GM18505 (cell line): ENCODE measurements at regions not wholly inside any gene's neighbourhood (a gene's known extent, or its start where the extent isn't known, plus 50 kb on each side); places are given as distances from the start of the nearest gene placed in this dataset.
"Not testable (repeated sequence)": the region's sequence is repeated elsewhere in the genome, so short reads cannot be mapped to it uniquely, and the experiment has no call there.

ENCODE experiments used
- ATAC-seq: cut with Tn5 transposase; IDR thresholded peaks from one replicate; pipeline ENCODE4 v1.9.1; 2021; ENCODE audit not compliant: unreplicated experiment
- POLR2A ChIP-seq: IDR thresholded peaks from 4 replicates; pipeline ENCODE4 v1.6.1; 2011; ENCODE audit warnings: borderline replicate concordance; ENCODE audit not compliant: insufficient read depth, insufficient read length; ENCODE audit errors: extremely low read depth

- ATAC-seq = no peak
- no peak for TF ChIP-seq POLR2A
Measured at GRCh38 chr14:61147381-61147821, 133.7 kb downstream of the TMEM30B start.

DNA sequence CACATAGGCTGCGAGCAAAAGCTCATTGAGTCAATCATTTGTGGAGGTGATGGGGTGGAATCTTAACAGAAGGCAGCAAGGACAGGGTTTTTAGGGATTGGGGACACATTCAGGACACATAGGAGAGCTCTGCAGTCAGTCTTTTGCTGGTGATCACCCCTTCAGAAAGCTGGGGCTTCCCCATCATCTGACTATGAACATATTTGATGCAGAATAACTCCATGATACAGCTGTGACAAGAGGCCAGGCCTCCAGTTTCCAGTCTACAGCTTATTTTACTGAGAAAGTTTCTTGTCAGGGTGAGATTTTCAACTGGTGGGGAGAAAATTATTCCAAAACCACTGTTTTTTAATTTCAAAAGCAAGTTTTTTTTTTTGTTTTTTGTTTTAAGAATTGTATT lies 134.2 kb downstream of the TMEM30B start:
- ATAC-seq = no peak
- TF ChIP-seq POLR2A = no peak

GRCh38 chr14:61145903-61146481 lies 135.1 kb downstream of the TMEM30B start:
- no peak for TF ChIP-seq POLR2A
- ATAC-seq = no peak

DNA sequence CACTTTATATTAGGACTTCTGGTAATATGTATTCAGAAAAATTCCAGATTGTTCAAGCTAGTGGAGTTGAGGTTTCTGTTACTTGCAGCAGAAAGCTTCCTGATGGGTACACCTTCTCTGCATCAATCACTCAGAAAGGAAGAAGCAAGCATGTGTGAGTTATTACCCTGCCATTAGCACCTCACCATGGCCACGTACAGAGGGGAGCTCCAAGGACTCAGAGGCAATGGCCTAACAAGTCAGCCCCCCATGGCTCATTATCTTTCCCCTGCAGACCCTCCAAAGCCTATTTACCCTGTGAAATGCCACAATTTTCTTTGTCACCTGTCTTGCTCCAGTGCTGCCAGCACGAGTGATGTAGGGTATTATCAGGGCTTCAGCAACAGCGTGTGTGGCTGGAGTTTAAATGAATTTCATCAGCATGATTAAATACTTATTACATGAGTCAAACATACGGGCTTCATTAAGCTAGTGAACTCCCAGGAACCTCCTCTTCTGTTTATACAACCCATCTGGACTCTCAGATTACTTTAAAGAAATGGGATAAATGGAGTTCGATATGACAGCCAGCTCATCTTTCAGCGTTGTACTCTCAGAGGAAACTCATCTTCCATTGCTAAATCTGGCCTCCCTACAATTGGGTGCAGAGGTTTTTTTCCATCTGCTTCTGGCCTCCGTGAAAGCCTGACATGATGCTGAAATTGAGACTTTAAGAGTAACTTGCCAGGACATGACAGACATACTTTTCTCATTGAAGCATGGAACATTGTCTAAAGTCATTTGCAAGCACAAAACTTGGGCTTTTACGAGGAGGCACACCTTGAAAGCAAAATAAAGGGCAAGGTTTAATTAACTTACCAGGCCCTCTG lies 135.9 kb downstream of the TMEM30B start:
- ATAC-seq = no peak

GRCh38 chr14:61144117-61145033 lies 136.8 kb downstream of the TMEM30B start:
- not testable (repeated sequence) for ATAC-seq

More for the DNA sequence above, 135.9 kb downstream of the TMEM30B start:
- no peak for TF ChIP-seq POLR2A

- no peak for ATAC-seq
- TF ChIP-seq POLR2A = no peak
Measured at GRCh38 chr14:61140872-61141271, 140.3 kb downstream of the TMEM30B start.

DNA sequence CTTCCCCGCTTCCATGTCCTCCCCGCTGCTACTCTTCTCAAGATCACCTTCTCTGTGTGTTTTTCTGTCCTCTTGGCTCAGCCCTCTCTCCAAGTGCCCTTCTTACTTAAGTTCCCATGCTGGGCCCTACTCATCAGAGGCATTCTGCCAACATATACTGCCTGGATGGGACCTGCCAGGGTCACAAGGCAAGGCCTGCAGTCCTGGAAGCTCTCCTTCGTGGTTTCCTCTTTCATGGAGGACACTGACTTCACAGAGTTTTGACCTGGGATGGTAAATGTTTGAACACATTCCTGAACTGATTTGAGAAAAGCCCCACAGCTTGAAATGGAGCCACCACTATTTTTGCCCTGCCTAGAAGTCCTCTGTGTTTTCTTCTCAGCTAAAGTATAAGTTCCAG lies 140.9 kb downstream of the TMEM30B start:
- no peak for TF ChIP-seq POLR2A

GRCh38 chr14:61139006-61139599 lies 142.0 kb downstream of the TMEM30B start:
- TF ChIP-seq POLR2A = no peak
- no peak for ATAC-seq

More for the DNA sequence above, 140.9 kb downstream of the TMEM30B start:
- no peak for ATAC-seq

GRCh38 chr14:61132894-61133293 lies 148.2 kb downstream of the TMEM30B start:
- no peak for ATAC-seq
- no peak for TF ChIP-seq POLR2A

- ATAC-seq = no peak
- no peak for TF ChIP-seq POLR2A
Measured at GRCh38 chr14:61132336-61132735, 148.8 kb downstream of the TMEM30B start.

DNA sequence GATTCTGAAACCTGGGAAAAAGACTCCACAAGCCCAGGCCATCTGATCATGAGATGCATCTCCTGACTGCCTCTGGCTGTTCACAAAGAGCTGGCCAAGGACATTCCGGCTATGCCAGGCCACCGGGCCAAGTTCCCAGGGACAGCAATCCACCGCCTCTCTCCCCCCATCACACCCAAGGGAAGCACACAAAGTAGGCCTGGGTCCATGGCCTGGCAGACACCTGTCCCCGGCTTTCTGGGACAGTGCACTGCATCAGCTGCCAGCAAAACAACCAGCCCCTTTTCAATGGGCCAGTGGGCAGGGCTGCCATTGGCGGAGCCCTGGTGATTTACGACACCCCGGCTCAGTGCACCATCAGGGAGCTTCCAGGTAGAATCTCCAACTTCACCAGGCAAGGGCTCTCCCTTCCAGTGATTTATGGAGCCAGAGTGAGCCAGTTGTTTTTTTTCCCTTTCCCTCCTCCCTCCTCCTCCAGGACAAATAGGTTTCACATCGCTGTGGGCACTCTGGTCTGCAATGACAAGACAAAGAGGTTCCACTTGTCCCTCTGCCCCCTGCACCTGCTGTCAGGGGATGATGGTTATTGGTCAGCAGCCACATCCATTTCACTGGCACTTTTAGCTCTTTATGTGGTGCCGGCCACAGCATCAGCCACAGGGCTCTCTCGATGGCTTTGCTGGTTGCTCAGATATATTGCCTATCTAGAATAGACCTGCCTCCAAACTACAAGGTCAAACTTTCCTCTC lies 149.6 kb downstream of the SLC38A6 start:
- ATAC-seq = no peak
- TF ChIP-seq POLR2A = no peak

DNA sequence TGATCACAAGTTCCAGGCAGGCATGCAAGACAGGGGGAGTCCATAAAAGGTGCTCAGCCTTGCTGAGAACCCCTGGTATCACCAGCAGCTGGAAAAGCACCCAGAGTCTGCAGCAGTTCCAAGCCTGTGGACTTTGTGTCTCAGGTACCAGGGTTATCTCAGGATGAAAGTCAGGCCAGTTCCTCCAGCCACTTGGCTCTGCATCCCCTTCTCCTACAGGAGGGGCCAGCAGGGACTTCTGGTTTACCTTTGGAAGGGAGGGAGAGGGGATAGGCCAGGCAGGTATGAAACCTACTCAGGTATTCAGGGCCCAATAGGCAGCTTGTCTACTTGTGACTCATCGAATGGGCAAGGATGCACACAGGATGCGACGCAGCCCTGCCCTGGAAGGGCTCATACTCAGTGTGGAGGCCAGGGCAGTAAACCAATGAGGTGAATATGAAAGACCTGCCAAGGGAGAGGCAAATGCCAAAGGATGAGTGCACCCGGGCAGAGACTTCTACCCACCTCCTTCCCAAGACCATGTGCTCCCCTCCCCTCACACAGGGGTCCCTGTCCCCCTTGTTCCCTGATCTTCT lies 148.2 kb downstream of the SLC38A6 start:
- no peak for TF ChIP-seq POLR2A
- ATAC-seq = no peak

DNA sequence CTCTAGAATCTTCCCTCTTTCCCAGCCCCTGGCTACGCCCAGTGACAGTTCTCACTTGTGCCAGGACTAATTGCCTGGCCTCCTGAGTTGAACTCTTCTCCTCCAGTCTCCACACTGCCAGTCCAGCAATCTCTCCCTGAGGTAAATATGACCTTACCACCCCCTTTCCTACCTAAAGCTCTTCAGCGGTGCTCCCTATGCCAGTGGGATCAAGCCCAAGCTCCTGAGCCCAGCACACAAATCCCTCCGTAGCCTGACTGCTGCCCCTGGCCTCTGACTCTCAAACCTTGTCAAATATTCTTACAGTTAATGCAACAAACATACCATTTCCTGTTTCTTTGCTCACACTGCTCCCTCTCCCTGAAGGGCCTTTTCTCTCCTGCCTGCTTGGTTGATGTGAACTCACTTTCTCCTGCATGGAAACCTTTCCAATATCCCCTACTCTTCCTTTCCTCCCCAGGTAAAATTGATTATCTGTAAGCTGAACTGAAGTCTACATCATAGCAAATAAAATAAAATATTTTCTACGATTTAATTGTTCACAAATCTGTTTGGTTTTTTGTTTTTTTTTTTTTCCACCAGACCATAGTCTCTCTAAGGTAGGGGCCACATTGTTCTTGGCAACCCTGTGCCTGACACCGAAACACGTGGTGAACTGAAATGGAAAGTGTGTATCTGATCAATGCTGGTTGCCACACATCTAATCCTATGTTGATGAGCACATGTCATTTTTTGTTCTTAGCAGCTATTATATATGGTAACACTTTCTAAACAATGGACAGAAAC lies 147.5 kb downstream of the SLC38A6 start:
- ATAC-seq = no peak
- no peak for TF ChIP-seq POLR2A
